Fibroblast of villous mesenchyme (primary cell): ENCODE measurements at regions not wholly inside any gene's neighbourhood (a gene's known extent, or its start where the extent isn't known, plus 50 kb on each side); places are given as distances from the start of the nearest gene placed in this dataset. TPM values are rescaled to one million over a fixed set of nuclear protein-coding genes. Genes with fewer than 3 reads are reported as not detected.
"Not testable (repeated sequence)": the region's sequence is repeated elsewhere in the genome, so short reads cannot be mapped to it uniquely, and the experiment has no call there.

Experiments used
- DNase-seq: peaks from one replicate; pipeline ENCODE4 v3.0.0-alpha.2; 2010; ENCODE audit warnings: low read depth
- H3K4me3 ChIP-seq: 2 replicates; pipeline ENCODE4 v1.5.1; 2011; ENCODE audit warnings: low read depth, mild to moderate bottlenecking, low read length
- small RNA-seq: library from RNA; depleted of rRNA; stranded (forward); fragments of <200 nt; gene quantifications from one replicate; pipeline ENCODE3, GENCODE V24; 2012
- TF ChIP-seq, protein P1 (sequence below): IDR thresholded peaks from 2 replicates; pipeline ENCODE4 v1.5.1; 2012; ENCODE audit warnings: low read depth, mild to moderate bottlenecking, low read length; ENCODE audit not compliant: insufficient read depth

DNA sequence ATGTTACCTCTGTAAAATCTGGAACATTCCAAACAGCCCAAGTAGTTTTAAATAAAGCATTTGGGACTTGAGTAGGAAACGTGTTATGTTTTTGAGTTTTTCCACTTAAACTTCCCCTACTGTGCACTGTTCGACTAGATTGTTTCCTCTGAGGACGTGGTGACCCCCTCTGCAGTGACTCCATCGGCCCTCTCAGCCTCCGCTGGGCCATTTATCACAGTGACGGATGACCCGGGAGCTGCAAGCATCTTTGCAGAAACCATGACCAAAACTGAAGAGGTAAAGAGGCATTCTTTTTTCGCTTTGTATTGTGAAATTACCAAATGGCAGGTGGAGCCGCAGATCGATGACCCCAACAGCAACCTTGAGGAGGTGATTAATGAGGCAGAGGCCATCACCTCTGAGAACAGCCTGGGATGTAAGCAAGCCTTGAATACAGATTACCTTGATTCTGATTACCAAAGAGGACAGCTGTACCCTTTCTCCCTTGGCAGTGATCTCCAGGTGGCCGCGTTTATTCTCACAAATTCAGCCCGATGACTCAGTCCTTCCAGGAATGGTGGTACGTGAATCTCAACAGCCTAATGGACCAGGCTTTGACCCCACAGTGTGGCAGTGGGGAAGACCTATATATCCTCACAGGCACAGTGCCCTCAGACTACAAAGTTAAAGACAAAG is 79.1 kb upstream of the FAN1 start:
- peak overlapping the region; percentile 19 for H3K4me3 ChIP-seq
- TF ChIP-seq, protein P1, sequence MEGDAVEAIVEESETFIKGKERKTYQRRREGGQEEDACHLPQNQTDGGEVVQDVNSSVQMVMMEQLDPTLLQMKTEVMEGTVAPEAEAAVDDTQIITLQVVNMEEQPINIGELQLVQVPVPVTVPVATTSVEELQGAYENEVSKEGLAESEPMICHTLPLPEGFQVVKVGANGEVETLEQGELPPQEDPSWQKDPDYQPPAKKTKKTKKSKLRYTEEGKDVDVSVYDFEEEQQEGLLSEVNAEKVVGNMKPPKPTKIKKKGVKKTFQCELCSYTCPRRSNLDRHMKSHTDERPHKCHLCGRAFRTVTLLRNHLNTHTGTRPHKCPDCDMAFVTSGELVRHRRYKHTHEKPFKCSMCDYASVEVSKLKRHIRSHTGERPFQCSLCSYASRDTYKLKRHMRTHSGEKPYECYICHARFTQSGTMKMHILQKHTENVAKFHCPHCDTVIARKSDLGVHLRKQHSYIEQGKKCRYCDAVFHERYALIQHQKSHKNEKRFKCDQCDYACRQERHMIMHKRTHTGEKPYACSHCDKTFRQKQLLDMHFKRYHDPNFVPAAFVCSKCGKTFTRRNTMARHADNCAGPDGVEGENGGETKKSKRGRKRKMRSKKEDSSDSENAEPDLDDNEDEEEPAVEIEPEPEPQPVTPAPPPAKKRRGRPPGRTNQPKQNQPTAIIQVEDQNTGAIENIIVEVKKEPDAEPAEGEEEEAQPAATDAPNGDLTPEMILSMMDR: no peak
- no peak for DNase-seq

DNA sequence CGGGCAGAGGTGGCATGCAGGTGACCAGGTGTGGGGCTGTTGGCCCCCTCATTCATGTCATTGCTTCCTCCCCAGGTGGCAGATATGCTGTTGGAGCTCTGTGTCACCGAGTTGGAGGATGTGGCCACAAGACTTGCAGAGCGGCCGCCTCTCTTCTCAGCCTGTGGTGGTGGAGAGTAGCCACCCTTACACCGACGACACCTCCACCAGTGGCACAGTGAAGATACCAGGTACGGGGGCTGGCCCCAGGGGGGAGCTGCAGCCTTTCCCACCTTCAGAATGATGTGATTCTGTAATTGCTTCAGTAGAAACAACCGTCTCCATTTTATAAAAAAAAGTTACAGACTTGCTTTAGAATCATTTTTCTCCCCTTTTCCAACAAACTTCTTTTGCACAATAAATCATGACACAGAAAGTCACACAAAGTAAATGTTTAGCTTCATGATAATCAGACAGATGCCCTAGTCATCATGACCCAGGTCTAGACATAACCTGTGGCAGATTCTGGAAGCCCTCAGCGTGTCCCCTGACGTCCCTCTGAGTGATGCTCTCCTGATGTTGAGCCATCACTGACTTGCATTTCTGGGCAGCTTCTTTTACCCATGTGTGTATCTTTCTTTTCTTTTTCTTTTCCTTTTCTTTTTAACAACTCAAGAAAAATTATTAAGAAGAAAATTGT is 76.0 kb upstream of the FAN1 start:
- TF ChIP-seq, protein P1: no peak
- no peak for DNase-seq

DNA sequence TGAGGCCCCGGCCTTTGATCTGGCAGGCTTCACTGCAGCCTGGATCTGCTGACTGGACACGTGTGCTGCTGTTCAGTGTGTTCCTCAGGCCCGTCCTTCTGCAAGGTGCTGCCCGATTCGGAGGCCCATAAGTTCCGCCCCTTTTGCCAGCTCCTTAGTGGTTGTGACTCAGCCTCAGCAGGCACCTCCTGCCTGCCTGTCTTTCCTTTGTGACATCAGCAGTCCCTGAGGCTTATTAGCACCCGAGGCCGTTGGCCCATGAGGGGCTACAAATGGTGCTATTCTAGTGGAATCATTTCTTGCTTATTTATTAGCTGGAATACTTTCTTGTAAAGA is 75.4 kb upstream of the FAN1 start:
- peak; percentile 24 for DNase-seq
- not testable (repeated sequence) for H3K4me3 ChIP-seq

More for the DNA sequence above, 76.0 kb upstream of the FAN1 start:
- no peak overlapping the region for H3K4me3 ChIP-seq

DNA sequence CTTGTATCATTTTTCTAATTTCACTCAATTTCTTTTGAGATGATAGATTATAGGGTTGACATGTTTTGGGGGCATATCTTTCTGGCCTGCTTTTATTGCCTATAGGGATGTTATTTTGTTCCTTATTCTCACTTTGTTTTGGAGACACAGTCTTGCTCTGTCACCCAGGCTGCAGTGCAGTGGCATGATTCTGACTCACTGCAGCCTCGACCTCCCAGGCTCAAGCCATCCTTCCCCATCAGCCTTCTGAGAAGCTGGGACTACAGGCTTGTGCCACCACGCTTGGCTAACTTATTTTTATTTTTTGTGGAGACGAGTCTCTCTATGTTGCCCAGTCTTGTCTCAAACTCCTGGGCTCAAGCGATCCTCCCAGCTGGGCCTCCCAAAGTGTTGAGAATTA is 72.8 kb upstream of the FAN1 start:
- TF ChIP-seq, protein P1: no peak

DNA sequence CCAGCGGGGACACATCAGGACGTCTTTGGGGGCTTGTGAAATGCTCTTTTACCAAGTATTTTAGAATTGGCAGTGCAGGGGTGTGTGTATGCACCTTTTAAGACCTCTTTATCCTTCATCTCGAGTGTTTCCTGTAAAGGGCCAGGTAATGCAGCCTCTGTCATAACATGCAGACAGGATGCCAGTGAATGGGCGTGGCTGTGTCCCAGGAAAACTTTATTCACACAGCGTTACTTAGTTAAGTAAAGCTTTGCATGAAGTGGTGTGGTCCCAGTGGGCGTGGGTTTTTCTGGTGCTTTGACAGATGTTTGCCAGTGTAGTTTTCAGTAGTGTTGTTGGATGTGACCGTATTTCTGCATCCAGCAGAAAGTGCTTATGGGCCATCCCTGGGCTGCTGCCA is 70.3 kb upstream of the FAN1 start:
- not testable (repeated sequence) for H3K4me3 ChIP-seq, DNase-seq

More for the DNA sequence above, 72.8 kb upstream of the FAN1 start:
- no peak overlapping the region for H3K4me3 ChIP-seq
- no peak for DNase-seq

DNA sequence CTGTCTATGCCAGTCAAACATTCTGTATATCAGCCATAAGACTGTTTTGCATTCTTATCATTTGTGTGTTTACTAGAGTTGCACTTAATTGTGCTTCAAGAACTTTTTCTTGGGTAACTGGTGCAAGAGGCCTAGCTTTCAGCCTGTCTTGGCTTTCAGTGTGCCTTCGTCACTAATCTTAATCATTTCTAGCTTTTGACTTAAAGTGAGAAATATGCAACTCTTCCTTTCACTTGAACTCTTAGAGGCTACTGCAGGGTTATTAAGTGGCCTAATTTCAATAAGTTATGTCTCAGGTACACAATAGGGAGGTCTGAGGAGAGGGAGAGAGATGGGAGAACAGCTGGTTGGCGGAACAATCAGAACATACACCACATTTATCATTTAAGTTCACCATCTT is 62.1 kb upstream of the FAN1 start:
- not testable (repeated sequence) for DNase-seq, H3K4me3 ChIP-seq

DNA sequence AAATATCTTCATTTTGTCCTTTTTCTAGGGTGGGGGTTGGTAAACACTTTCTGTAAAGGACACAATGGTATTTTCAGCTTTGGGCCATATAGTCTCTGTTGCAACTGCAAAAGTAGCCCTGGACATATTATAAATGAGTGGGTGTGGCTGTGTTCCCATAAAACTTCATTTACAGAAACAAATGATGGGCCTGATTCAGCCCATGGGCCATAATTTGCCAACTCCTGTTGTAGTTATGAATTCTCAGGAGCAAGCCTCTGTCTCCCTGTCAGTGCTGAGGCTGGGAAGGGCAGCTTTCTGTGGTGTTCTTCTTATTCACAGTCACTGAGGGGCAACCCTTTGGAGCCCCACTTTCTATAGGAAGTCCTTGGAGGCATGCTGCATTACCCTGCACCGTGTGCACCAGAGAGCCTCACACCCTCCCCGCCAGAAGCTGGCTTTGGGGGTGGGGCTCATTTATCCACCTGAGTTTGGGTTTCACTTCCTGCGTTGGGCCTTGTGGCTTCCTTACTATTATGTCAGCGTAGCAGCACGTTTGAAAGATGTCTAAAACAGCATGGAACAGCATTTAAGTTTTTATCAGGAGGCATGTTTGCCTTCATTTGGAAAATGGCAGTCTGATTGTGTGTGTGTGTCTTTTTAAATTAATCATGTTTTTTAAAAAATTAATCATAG is 60.8 kb upstream of the FAN1 start:
- DNase-seq, H3K4me3 ChIP-seq: not testable (repeated sequence)

DNA sequence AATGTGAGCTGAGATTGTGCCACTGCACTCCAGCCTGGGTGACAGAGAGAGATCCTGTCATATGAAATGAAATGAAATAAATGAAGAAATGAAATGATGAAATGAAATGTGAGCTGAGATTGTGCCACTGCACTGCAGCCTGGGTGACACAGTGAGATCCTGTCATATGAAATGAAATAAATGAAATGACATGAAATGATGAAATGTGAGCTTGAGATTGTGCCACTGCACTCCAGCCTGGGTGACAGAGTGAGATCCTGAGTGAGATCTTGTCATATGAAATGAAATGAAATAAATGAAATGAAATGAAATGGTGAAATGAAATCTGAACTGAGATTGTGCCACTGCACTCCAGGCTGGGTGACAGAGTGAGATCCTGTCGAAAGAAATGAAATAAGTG is 58.2 kb upstream of the FAN1 start:
- not testable (repeated sequence) for DNase-seq, H3K4me3 ChIP-seq

Small RNAs in the stretch of these regions (small RNA-seq; reads per million reads assigned to genes)
- not detected for gene RN7SL82P
